HG03571 (cell line): ENCODE measurements at regions not wholly inside any gene's neighbourhood (a gene's known extent, or its start where the extent isn't known, plus 50 kb on each side); places are given as distances from the start of the nearest gene placed in this dataset.

Experiments used
- ATAC-seq: cut with Tn5 transposase; IDR thresholded peaks from one replicate; pipeline ENCODE4 v1.9.1; 2021; ENCODE audit not compliant: unreplicated experiment

DNA sequence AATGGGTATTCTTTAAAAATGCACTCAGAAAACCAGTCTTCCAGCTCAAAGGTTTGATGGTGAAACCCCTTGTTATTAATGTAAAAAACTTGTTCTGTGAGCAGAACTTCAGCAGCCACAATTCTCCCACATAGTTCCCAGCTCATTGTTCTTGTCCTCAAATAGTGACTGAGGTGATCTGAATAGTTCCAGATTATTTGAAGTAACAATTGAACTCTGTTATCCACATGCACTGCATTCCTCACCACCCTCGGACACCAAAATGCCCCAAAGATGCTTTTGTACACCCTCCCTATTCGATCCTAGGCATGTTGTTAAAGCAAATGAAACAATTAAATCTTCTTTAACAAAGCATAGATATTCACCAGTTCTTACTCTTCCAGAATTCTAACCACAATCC lies 2186.8 kb upstream of the CELF4 start:
- ATAC-seq: no peak

DNA sequence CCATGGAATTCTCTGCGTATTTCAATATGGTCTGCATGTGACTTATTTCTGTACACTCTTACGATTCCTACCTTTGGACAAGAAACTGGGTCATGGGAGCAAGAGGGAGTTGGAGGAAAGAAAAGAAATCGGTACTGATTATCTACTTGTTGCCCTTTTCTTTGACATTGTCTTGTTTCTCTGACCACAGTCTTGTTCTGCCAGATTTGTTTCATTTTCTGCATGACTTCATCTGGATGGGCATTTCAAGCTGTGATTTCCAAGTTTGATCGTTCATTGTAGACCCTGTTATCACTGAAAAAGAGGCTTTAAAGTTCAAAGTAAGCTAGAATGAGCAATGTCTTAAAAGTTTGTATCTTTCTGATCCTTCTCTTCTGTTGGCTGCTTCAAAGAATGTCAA lies 2186.3 kb upstream of the CELF4 start:
- no peak for ATAC-seq

DNA sequence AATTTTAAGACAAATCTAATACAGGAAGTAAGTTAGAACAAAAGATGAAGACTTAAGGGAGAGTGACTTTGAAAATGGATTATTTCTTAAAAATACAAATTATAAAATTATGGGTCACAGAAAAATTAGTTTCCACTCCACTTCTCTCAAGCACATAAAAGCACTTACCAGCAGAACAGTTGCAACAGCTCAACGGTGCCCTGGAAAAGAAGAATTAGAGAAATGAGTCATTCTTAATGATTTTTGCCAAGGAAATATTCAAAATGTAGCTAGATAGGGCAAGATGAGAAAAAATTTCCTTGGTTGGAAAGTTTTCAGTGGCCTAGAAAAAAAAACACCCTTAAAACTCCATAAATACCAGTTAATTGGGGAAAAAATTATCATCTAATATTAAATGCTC lies 2185.6 kb upstream of the CELF4 start:
- no peak for ATAC-seq

DNA sequence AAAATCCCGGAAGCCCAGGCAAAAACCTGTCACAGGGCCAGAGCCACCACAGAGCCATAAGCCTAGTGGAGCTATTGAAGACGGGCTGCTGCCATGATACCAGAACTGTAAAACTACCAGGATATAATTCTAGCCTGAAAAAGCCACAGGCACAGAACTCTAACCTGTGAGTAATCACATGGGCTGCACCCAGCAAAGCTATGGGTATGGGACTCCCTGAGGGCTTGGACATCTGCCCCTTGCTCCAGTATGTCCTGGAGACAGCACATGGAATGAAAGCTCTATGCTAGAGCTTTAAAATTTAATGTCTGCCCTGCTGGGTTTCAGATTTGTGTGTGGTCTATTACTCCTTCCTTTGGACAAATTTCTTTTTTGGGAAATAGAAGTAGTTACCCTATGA lies 2183.6 kb upstream of the CELF4 start:
- ATAC-seq: no peak

DNA sequence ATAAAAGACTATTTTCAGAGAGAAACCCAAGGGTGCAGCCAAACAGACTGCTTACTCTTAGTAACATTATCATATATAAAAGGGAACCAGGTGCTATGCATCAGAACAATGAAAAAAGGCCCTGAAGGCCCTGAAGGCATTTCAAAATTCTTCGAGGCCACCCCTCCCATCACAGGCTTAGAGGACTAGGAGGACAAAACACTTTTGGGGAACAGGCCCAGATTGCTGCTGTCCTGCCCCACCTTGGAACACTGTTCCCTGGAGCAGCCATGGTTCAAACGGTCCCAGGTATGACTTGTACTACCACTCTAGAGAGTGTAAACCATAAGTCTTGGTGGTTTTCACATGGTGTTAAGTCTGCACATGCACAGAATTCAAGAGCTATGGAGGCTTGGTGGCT lies 2183.1 kb upstream of the CELF4 start:
- ATAC-seq: no peak

DNA sequence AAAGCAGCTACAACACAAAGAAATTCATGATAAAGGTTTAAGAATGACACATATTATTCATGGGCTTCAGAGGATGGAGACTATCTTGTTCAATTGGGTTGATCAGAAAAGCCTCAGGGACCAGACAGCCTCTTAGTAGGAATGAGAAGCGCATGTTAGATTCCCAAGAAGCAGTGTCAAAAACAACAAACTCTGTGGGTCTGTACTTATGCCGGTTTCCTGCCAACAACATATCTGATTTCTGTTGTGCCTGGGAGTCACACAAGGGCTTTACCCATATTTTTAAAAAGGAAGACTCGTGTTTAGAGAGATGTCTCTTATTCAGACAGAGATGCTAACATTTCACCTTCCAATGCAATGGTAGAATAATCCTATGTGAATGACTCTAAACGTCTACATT lies 2180.6 kb upstream of the CELF4 start:
- ATAC-seq: no peak

DNA sequence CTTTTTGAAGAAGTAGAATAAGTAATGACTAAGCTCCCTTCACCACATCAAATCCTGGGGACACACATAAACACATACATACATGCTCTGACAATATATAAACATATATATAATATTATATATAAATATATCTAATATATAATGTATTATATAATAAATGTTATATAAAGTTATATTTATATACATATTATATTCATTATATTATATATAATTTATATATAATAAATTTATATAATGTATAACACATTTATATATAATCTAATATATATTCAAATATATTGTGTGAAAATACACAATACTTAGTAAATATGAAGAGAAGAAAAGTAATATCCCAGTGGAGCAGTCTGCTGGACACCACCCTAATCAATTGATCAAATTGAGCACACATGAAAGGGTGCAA lies 2177.9 kb upstream of the CELF4 start:
- no peak for ATAC-seq

DNA sequence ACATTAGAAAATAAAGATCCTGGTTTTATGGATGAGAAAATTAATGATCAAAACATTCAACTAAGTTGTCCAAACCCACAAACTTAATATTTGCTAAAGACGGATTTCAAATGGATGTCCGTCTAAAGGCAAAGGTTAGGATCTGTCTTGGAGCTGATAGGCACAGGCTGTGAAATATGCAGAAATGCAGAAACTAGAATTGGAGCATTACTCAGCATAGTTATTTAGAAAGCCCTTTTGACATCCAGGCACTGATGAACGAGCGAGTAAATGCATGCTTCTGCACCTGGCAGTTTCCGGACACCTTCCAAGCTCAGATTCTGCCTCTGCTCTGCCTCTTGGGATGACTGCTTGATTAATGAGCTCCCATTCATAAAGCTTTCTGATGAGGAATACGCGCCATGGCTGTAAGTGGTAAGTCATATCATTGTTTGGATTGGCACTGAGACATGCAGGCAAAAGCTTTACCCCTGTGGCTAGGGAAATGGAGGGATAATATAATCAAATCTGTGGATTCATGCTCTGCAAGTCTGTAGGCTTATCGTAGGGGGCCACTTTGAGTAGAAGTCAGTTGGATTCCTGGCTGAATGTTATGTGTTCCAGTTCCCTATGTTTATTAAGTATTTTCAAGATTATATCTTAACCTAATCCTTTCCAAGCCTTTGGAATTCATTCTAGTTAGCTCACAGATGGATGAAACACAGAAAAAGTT lies 2176.3 kb upstream of the CELF4 start:
- no peak for ATAC-seq

DNA sequence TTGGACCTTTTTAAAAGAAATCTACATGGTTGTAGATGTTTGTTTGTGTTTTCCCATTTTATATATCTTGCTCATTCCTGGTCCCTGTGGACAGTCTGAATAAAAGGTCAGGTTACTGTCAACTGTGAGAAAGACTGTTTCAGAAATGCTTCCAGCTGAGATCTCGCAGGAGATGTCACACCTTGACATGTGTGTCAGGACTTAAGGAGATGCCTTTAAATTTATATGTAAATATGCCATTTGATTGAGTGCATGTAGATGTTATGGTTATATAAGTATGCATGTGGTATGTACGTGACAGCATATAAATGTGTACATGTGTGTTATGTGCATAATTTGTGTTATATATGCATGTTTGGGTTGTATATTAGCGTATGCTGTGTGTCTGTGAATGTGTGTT lies 2172.3 kb upstream of the CELF4 start:
- ATAC-seq: no peak

DNA sequence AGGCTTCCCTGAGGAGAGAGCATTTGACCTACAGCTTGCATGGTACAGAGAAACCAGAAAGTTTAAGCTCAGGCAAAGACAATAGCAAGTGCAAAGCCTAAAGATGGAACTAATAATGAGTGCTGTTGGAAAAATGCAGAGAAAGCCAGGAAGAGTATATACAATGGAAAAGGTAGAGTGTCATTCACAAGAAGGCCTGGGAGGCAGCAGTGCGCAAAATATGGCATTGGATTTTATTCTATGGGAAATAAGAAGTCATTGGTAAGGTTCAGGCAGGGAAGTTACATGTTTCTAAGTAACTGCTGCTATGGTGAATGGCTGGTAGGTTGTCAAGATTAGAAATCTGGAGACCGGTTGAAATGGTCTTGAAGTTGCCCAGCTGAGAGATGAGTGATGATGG lies 2167.3 kb upstream of the CELF4 start:
- ATAC-seq: no peak

DNA sequence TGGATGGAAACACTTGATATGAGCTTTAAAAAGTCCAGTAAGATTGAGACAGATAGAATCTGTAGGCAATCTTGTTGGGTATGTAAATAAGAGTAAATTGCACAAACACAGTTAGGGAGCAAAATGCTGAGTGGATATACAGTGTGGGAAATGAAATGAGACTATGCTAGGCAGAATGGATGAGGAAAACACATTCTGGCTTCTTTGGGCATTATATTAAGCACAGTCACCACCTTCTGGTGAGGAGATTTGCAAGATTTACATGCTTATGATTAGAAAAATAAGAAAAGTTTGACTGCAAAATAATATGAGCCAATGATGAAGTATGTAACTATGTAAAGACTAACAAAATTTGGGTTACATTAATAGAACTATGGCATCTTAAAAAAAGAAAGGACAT lies 2165.0 kb upstream of the CELF4 start:
- no peak for ATAC-seq

DNA sequence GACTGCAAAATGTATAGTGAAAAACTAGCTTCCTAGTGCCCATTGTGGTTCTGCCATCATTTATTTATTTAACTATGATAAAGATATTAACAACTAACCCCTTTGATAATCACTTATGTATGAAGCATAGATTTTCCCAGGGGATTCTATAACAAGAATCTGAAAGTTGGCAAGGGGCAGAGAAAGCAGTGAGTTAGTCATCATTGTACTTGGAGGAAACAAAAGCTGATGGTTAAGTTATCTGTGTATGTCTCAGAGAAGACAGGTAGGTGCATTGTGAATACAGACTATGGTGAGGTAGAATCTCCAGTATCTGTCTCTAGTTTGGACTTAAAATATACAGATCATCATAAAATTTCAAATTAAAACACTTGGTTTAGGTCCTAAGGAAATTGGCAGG lies 2159.1 kb upstream of the CELF4 start:
- no peak for ATAC-seq

DNA sequence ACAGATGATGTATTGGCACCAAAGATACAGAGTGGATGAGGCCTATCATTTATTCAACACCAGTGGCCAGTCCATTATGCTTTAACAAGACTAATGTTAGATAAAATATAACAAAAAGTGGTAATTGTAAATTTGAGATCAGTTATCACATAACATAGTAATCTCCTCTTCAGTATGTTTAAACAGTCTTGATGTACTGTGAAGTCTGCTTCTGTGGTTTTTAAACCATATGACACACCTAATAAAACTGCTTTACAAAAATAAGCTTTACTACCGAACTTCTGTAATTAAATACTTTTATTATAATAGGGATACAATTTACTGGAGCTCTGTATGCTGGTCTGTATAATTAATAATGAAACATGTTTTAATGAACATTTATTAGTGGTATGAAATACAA lies 2156.1 kb upstream of the CELF4 start:
- no peak for ATAC-seq

DNA sequence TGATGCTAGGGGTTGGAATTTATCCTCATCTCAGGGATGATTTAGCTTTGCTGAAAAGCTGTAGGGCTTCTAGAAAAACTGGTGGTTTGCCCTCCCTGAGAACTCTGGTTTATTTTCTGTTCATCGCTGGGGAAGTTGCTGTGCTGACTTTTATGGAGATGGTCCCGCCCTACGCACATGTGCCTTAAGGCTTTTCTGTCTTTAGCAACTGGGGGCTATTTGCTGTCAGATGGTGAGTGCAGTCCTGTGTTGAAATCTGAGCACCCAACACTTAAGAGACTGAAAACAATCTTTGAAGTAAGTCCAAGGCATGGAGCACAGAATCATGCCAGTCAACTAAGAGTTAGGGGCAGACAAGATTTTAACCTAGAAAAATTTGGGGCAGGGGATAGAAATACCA lies 2148.4 kb upstream of the CELF4 start:
- no peak for ATAC-seq

DNA sequence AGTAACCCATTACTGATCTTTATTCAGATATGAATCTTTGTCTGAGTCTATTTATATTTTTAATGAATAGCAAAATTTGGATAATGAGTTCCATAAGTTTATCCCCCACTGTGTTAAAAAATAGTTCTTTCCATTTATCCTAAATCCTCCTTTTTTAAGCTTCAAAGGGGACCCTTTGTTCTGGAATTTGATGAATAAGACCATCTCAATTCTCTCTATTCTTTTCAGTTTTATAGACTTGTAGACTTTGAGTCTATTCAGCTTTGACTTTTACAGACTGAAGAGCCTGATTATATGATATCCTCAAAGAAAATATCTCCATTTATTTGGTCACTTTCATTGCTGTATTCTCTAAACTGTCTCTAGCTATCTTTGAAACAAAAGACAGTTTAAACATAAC lies 2146.1 kb upstream of the CELF4 start:
- no peak for ATAC-seq

DNA sequence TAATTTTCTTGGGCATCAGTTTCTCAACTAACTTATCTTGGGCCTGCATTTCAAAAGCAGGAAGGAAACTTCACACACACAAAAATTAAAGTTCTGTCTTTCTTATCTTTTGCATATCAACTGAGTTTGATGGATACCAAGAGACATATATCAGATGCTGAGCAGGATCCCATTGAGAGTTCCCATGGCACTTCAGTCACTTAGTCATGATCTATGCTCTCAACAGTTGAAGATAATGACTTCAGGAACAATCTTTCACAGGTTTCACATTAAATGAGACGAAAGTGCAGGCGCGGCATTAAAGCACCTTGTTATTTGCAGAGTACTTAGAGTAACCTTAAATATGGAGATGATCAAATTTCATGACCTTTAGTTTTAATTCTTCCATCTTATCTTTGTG lies 2139.8 kb upstream of the CELF4 start:
- ATAC-seq: no peak

DNA sequence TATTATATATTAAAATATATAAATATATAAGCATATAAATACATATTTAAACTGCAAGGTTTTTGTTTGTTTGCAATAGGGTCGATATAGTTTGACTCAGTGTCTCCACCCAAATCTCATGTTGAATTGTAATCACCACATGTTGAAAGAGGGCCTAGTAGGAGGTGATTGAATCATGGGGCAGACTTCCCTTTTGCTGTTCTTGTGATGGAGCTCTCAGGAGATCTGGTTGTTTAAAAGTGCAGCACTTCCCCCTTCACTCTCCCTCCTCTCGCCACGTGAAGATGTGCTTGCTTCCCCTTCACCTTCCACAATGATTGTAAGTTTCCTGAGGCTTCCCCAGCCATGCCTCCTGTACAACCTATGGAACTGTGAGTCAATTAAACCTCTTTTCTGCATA lies 2137.3 kb upstream of the CELF4 start:
- no peak for ATAC-seq

DNA sequence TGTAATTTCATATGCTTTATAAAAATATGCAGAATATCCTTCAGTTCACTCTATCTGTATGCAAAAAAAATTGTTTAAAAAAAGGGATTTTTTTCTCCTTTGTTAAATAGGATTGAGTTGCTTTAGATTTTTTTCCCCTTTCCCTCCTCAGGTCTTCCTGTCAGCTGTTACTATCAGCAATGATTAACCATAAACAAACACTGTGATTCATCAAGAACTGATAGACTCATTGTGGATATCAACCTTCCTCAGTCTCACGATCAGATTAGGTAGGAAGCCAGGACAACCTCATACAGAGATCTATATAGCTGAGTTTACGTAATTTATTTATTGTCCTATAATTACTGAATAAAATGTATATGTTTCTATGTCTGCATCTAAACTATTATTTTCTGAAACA lies 2136.2 kb upstream of the CELF4 start:
- no peak for ATAC-seq

DNA sequence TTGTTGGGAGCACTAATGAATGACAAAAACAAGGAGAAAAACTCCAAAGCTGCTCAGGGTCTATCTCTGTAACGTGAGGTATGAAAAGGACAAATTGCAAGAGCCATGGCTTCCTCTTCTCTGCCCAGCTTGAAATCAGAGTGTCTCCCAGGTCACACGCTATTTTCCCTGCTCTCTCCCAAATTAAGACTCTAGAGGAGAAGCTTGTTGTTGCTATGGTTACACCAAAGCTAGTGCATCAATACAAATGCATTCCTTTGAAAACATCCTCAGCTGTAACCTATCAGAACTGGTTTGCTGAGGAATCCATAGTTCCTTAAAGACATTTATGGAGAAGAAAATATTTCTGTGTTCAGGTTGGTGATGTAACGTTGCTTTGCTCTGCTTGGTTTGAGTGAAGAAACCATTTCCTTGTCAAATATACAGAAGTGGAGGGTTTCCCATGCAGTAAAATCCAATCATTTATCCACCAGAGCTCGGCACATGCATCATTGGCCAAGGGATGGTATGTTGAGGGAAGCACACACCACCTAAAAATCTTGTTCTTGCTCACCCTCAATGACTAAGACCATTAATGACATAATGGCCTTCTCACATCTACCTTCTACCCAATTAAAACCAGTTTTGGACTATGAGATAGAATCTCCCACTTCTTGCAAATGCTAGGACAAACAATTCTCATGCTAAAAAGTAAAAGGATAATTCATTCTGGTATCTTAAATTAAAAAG lies 2135.6 kb upstream of the CELF4 start:
- ATAC-seq: no peak

DNA sequence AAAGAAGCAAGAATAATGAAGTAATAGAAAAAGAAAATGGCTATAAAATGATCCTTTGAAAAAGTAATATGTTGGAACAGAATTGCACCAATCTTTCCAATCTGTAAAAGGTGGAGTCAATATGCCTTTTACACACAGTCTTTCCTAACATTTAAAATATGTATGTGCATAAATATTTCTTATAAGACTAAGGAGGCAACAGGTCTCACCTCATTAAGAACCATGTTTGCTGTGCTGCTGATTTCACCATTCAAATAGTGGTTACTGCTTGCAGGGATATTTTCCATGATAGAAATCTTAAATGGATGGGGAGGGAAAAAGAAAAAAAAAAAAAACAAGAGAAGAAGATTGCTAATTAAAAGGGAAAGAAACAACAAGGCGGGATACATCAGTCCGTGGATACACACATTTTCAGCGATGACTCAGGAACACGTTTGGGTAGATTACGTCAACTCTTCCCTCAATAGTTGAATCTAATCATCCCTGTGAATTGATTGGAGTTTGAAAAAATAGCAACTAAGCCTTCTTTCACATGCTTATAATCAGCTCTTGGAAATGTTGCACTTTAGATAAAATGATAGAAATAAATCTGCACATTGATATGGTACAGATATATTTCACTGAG lies 2133.9 kb upstream of the CELF4 start:
- ATAC-seq: no peak

DNA sequence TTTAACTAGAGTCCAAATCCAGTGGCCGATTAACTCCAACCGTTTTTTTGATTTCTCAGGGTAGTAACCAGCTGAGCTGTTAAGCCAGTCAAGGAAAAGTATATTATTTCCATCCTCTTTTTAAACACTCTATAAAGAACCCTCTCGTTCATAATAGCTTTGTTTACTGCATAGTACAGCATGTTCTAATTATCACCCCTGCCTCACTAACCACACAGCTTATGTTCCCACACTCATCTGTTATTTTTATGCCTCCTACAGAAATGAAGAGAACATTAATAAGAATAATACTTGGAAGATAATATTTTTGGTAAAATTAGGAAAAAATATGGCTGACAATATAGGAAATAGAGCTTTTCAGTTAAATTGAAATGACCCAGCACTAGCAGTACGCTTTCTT lies 2132.8 kb upstream of the CELF4 start:
- no peak for ATAC-seq

DNA sequence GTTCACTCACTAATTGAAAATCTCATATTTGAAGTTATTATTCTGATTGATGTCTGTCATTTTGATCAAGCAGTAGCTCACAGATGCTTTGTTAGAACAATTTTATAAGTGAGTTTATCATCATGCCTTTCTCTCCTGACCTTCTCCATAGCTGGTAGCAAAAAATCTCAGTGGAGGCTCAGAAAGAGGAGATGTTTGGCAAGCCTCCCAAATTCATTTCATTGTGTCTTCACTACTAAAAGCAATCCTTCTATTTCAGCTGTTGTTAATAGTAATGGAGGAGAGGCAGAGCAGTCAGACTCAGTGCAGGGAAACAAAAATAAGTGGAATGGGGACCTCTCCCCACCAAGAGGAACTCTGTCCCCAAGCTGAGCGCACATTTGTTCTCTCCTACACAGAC lies 2127.8 kb upstream of the CELF4 start:
- ATAC-seq: no peak
